ENCODE measurements at regions not wholly inside any gene's neighbourhood (a gene's known extent, or its start where the extent isn't known, plus 50 kb on each side); places are given as distances from the start of the nearest gene placed in this dataset.

- no peaks in the 10 kb centered on the region for H4K20me1 ChIP-seq (ENCODE audit: insufficient read depth, low read length)
- no peak for DNase-seq (ENCODE audit: low read depth)
- H3K4me2 ChIP-seq (ENCODE audit: low read length), result no peak overlapping the region
- no peak overlapping the region for H3K27ac Mint-ChIP-seq (ENCODE audit: unreplicated experiment)
- no peaks in the 10 kb centered on the region for H3K36me3 ChIP-seq (ENCODE audit: insufficient read depth, low read length)
- no peaks in the 10 kb centered on the region for H3K4me1 ChIP-seq (ENCODE audit: insufficient read depth, low read length)
- no peaks in the 10 kb centered on the region for H3K9me3 ChIP-seq (ENCODE audit: insufficient read depth, low read depth, low read length)
- H3K36me3 Mint-ChIP-seq (ENCODE audit: low read depth, unreplicated experiment), result no peaks in the 10 kb centered on the region
- no peaks in the 10 kb centered on the region for H3K27me3 Mint-ChIP-seq (ENCODE audit: low read depth, unreplicated experiment)
- H3K79me2 ChIP-seq (ENCODE audit: insufficient read depth, low read length), result no peaks in the 10 kb centered on the region
- H3K4me3 ChIP-seq (ENCODE audit: insufficient read depth, low read depth, low read length), result no peak overlapping the region
- H3K4me3 Mint-ChIP-seq (ENCODE audit: unreplicated experiment), result no peak overlapping the region
- no peaks in the 10 kb centered on the region for H3K4me1 Mint-ChIP-seq (ENCODE audit: low read depth, unreplicated experiment)
- no peak overlapping the region for H3K9ac ChIP-seq (ENCODE audit: low read length)
- FAIRE-seq, result no peak
- H3K27ac ChIP-seq (ENCODE audit: low read depth, low read length), result no peak overlapping the region
- H2AFZ ChIP-seq (ENCODE audit: low read depth, low read length), result no peak overlapping the region
- TF ChIP-seq EZH2 (IDR thresholded peaks at IDR 0.05; ENCODE audit: insufficient read depth, low read length), result no peak
- no peak for TF ChIP-seq CTCF (IDR thresholded peaks at IDR 0.05; ENCODE audit: insufficient read depth, low read depth, low read length)
- peaks cover 8% of the 10 kb centered on the region for H3K9me3 Mint-ChIP-seq (ENCODE audit: unreplicated experiment)
- H3K27me3 ChIP-seq (ENCODE audit: insufficient read depth, low read length), result no peaks in the 10 kb centered on the region
These were observed 1172.6 kb upstream of the CELF2 start for GRCh38 chr10:9845075-9845474.

- no peaks in the 10 kb centered on the region for H3K27me3 Mint-ChIP-seq (ENCODE audit: low read depth, unreplicated experiment)
- no peak for FAIRE-seq
- no peaks in the 10 kb centered on the region for H3K36me3 ChIP-seq (ENCODE audit: insufficient read depth, low read length)
- H3K27ac Mint-ChIP-seq (ENCODE audit: unreplicated experiment), result no peak overlapping the region
- TF ChIP-seq CTCF (IDR thresholded peaks at IDR 0.05; ENCODE audit: insufficient read depth, low read depth, low read length) (no peak), EZH2 (IDR thresholded peaks at IDR 0.05; ENCODE audit: insufficient read depth, low read length) (no peak)
- H3K9me3 ChIP-seq (ENCODE audit: insufficient read depth, low read depth, low read length), result no peaks in the 10 kb centered on the region
- H3K4me1 ChIP-seq (ENCODE audit: insufficient read depth, low read length), result no peaks in the 10 kb centered on the region
- no peak overlapping the region for H3K27ac ChIP-seq (ENCODE audit: low read depth, low read length)
- no peaks in the 10 kb centered on the region for H4K20me1 ChIP-seq (ENCODE audit: insufficient read depth, low read length)
- H3K9ac ChIP-seq (ENCODE audit: low read length), result no peak overlapping the region
- H3K36me3 Mint-ChIP-seq (ENCODE audit: low read depth, unreplicated experiment), result no peaks in the 10 kb centered on the region
- H3K4me3 ChIP-seq (ENCODE audit: insufficient read depth, low read depth, low read length), result no peak overlapping the region
- H3K9me3 Mint-ChIP-seq (ENCODE audit: unreplicated experiment), result peaks cover 8% of the 10 kb centered on the region
- H3K79me2 ChIP-seq (ENCODE audit: insufficient read depth, low read length), result no peaks in the 10 kb centered on the region
- no peak overlapping the region for H3K4me2 ChIP-seq (ENCODE audit: low read length)
- no peak overlapping the region for H3K4me3 Mint-ChIP-seq (ENCODE audit: unreplicated experiment)
- no peak overlapping the region for H2AFZ ChIP-seq (ENCODE audit: low read depth, low read length)
- no peaks in the 10 kb centered on the region for H3K4me1 Mint-ChIP-seq (ENCODE audit: low read depth, unreplicated experiment)
- no peak for DNase-seq (ENCODE audit: low read depth)
- H3K27me3 ChIP-seq (ENCODE audit: insufficient read depth, low read length), result no peaks in the 10 kb centered on the region
These were observed 1169.4 kb upstream of the CELF2 start for GRCh38 chr10:9848278-9848677.

GRCh38 chr10:9848981-9849380 lies 1168.7 kb upstream of the CELF2 start:
- no peaks in the 10 kb centered on the region for H3K27me3 Mint-ChIP-seq (ENCODE audit: low read depth, unreplicated experiment)
- FAIRE-seq (no peak), DNase-seq (ENCODE audit: low read depth) (no peak)
- H3K4me3 Mint-ChIP-seq (ENCODE audit: unreplicated experiment), result no peak overlapping the region
- Histone ChIP-seq H4K20me1 (ENCODE audit: insufficient read depth, low read length) (no peaks in the 10 kb centered on the region), H3K4me1 (ENCODE audit: insufficient read depth, low read length) (no peaks in the 10 kb centered on the region), H3K9me3 (ENCODE audit: insufficient read depth, low read depth, low read length) (no peaks in the 10 kb centered on the region), H3K36me3 (ENCODE audit: insufficient read depth, low read length) (no peaks in the 10 kb centered on the region), H3K4me2 (ENCODE audit: low read length) (no peak overlapping the region), H3K9ac (ENCODE audit: low read length) (no peak overlapping the region), H3K4me3 (ENCODE audit: insufficient read depth, low read depth, low read length) (no peak overlapping the region), H3K27me3 (ENCODE audit: insufficient read depth, low read length) (no peaks in the 10 kb centered on the region), H3K27ac (ENCODE audit: low read depth, low read length) (no peak overlapping the region), H2AFZ (ENCODE audit: low read depth, low read length) (no peak overlapping the region), H3K79me2 (ENCODE audit: insufficient read depth, low read length) (no peaks in the 10 kb centered on the region)
- no peak overlapping the region for H3K27ac Mint-ChIP-seq (ENCODE audit: unreplicated experiment)
- TF ChIP-seq CTCF (IDR thresholded peaks at IDR 0.05; ENCODE audit: insufficient read depth, low read depth, low read length), result no peak
- no peak for TF ChIP-seq EZH2 (IDR thresholded peaks at IDR 0.05; ENCODE audit: insufficient read depth, low read length)
- H3K9me3 Mint-ChIP-seq (ENCODE audit: unreplicated experiment), result peaks cover 10% of the 10 kb centered on the region
- no peaks in the 10 kb centered on the region for H3K36me3 Mint-ChIP-seq (ENCODE audit: low read depth, unreplicated experiment)
- no peaks in the 10 kb centered on the region for H3K4me1 Mint-ChIP-seq (ENCODE audit: low read depth, unreplicated experiment)
